KOPT-K1 (cell line): ENCODE measurements at regions not wholly inside any gene's neighbourhood (a gene's known extent, or its start where the extent isn't known, plus 50 kb on each side); places are given as distances from the start of the nearest gene placed in this dataset.

Source experiments
- H3K27ac ChIP-seq: fragments of 200-600 bp; sonication (generic); 2 replicates; pipeline ENCODE4 v1.5.1; 2016; ENCODE audit warnings: antibody characterized with exemption, mild to moderate bottlenecking, low read depth, low read length; ENCODE audit not compliant: poor library complexity, severe bottlenecking
- H3K36me3 ChIP-seq: fragments of 200-600 bp; sonication (generic); 2 replicates; pipeline ENCODE4 v1.5.1; 2017; ENCODE audit warnings: antibody characterized with exemption, mild to moderate bottlenecking, low read length, moderate library complexity; ENCODE audit not compliant: insufficient read depth
- H3K9me3 ChIP-seq: fragments of 200-600 bp; sonication (generic); 2 replicates; pipeline ENCODE4 v1.5.1; 2017; ENCODE audit warnings: antibody characterized with exemption, low read length, mild to moderate bottlenecking; ENCODE audit not compliant: insufficient read depth, poor library complexity, severe bottlenecking

DNA sequence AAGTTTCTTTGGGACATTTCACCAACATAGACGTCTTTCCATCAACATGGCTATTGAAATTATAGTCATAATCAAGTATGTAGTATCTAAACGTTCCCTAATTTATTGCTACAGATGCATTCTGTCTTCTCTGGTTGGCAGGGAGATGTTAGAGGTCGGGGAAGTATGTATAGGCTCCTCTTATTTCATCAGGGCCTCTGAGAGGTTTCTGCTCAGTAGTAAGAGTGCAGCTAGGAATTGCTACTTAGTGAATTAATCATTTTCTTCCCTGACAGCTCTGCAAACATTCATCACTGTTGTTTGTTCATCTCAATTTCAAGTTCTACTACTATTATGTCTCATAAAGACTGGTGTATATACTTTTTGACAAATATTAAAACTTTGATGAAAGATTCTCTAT lies 309.7 kb upstream of the NR2F2 start:
- no peaks in the 10 kb centered on the region for H3K36me3 ChIP-seq
- peaks cover 4% of the 10 kb centered on the region for H3K9me3 ChIP-seq
- H3K27ac ChIP-seq = no peak overlapping the region

GRCh38 chr15:96023081-96023480 lies 307.4 kb upstream of the NR2F2 start:
- H3K9me3 ChIP-seq = peaks cover 4% of the 10 kb centered on the region
- no peaks in the 10 kb centered on the region for H3K36me3 ChIP-seq
- no peak overlapping the region for H3K27ac ChIP-seq

DNA sequence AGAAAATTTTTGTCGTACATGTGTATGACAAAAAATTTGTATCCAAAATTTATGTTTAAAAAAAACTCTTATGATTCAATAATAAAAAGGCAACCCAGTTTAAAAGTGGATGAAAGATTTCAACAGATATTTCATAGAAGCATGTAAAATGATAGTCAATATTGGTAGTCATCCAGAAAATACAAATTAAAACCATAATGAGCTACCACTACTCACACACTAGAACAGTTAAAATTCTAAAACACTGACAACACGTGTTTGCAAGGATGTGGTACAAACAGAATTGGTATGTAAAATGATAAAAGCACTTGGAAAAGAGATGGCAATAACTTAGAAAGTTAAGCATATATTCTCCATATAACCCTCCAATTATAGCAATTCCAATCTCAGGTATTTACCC lies 303.0 kb upstream of the NR2F2 start:
- Histone ChIP-seq H3K9me3 (peaks cover 4% of the 10 kb centered on the region), H3K36me3 (no peaks in the 10 kb centered on the region), H3K27ac (no peak overlapping the region)

DNA sequence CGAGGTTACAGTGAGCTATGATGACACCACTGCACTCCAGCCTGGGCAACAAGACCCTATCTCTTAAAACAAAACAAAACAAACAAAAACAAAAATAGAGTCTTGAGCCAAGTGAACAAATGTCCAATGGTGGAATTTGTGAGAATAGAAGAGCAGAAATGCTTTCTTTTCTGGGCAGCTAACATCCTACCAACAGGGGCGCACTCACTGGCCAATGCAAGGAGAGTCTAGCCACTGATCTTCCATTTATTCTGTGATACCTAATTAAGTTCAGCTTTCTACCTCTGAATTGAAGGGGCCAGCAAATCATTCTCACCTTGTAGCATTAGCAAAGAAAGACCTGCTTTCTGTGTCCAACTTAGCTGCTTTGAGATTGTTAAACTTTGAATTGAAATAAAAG lies 301.9 kb upstream of the NR2F2 start:
- no peaks in the 10 kb centered on the region for H3K9me3 ChIP-seq
- no peaks in the 10 kb centered on the region for H3K36me3 ChIP-seq
- H3K27ac ChIP-seq = no peak overlapping the region

DNA sequence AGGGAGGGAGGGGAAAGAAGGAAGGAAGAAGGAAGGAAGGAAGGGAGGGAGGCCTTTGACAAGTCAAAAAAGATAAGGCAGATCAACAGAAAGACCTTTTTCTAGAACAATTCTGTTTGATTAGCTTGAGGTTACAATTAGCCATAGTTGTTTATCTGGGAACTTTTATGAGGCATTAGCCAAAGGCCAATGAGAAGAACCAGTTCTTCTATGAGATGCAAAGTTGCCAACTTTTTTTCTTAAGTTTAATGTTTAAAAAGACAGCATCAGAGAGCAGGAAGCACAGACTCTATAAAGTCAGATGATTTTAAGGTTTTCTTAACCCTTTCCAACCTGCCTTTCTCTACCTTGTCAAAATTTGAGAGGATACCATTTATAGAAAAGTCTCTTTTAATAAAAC lies 301.3 kb upstream of the NR2F2 start:
- Histone ChIP-seq H3K27ac (no peak overlapping the region), H3K36me3 (no peaks in the 10 kb centered on the region), H3K9me3 (no peaks in the 10 kb centered on the region)

GRCh38 chr15:96031426-96032110 lies 298.9 kb upstream of the NR2F2 start:
- Histone ChIP-seq H3K36me3 (no peaks in the 10 kb centered on the region), H3K27ac (no peak overlapping the region), H3K9me3 (no peaks in the 10 kb centered on the region)

GRCh38 chr15:96035091-96035490 lies 295.4 kb upstream of the NR2F2 start:
- Histone ChIP-seq H3K9me3 (no peaks in the 10 kb centered on the region), H3K36me3 (no peaks in the 10 kb centered on the region), H3K27ac (no peak overlapping the region)

DNA sequence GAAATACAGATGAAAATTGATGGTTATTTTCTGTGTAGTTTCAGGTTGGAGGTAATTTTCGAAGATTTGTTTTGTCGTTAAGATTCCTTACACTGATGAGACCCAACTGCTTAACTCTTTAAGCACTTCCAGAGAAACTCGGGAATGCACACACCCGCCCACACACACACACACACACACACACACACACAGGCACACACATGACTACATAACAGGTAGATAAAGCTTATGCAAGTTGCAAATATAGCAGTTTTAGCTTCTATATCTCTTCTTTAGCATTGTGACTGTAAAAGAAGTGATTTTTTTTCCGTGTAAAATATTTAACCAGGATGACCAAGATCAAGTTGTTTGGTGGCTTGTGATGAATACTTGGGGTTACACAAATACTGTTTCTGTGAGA lies 294.9 kb upstream of the NR2F2 start:
- H3K27ac ChIP-seq = no peak overlapping the region
- H3K9me3 ChIP-seq = no peaks in the 10 kb centered on the region
- H3K36me3 ChIP-seq = no peaks in the 10 kb centered on the region

- Histone ChIP-seq H3K36me3 (no peaks in the 10 kb centered on the region), H3K9me3 (no peaks in the 10 kb centered on the region), H3K27ac (no peak overlapping the region)
Observed at GRCh38 chr15:96037584-96037983, 292.9 kb upstream of the NR2F2 start.

- Histone ChIP-seq H3K36me3 (no peaks in the 10 kb centered on the region), H3K27ac (no peak overlapping the region), H3K9me3 (no peaks in the 10 kb centered on the region)
Observed at GRCh38 chr15:96038131-96038530, 292.4 kb upstream of the NR2F2 start.

DNA sequence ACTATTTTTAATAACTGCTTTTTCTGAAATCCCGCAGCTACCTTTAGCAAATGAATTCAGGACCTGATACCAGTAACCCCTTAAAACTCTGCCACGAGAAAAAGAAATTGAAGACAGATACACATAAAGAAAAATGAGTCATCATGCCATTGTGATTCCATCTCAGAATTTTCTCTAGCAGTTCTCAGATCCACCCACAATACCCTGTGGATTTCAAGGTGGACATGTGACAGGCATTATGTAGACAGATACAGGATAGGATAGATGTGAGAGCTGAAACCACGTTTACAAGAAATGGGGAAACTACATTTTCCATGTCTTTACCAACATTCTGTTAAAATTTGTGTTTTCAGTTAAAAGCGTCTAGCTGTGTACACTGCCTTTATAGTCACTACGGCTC lies 291.9 kb upstream of the NR2F2 start:
- Histone ChIP-seq H3K27ac (no peak overlapping the region), H3K36me3 (no peaks in the 10 kb centered on the region), H3K9me3 (no peaks in the 10 kb centered on the region)

DNA sequence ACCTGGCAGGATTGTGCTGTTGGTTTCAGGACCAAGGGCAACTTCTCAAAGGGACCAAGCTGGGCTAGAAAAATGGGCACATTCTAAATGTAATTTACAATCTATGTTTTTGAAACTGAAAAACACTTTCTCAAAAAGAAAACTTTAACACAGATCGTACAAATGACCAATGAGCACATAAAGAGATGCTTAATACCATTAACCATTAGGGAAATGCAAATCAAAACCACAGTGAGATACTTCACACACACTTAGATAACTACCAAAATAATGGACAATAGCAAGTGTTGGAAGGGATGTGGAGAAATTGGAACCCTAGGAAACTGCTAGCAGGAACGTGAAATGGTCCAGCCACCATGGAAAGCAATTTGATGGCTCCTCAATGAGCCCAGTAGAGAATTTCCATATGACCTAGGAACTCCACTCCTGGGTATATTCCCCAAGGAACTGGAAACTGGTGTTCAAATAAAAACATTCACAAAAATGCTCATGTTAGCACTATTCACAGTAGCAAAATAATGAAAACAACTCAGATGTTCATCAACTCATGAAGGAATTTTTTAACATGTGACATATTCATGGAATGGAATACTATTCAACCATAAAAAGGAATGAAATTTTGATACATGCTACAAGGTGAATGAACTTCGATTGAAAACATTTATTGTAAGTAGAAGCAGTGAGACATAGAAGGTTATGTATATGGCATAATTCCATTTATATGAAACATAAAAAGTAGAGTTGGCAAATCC lies 288.3 kb upstream of the NR2F2 start:
- Histone ChIP-seq H3K9me3 (no peaks in the 10 kb centered on the region), H3K36me3 (no peaks in the 10 kb centered on the region), H3K27ac (no peak overlapping the region)

DNA sequence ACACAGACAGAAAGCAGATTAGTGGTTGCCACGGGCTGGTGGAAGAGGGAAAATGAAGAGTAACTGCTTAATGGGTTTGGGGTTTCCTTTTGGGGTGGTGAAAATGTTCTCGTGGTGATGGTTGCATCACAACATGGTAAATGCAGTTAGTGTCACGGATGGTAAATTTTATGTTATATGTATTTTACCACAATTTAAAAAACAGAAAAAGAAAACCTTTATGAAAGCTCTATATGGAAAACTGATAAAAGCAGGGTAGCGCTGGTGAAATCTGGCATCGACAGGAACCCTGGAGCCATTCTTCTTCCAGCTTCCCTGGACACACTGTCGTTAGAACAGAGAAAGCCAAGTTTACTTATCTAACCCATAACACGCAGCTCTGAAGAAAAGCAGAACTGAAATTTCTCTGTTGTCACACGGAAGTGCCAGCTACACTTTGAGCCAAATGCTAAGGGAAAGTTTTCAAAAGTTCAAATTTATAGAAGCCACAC lies 287.7 kb upstream of the NR2F2 start:
- H3K36me3 ChIP-seq = no peaks in the 10 kb centered on the region
- no peak overlapping the region for H3K27ac ChIP-seq
- no peaks in the 10 kb centered on the region for H3K9me3 ChIP-seq

DNA sequence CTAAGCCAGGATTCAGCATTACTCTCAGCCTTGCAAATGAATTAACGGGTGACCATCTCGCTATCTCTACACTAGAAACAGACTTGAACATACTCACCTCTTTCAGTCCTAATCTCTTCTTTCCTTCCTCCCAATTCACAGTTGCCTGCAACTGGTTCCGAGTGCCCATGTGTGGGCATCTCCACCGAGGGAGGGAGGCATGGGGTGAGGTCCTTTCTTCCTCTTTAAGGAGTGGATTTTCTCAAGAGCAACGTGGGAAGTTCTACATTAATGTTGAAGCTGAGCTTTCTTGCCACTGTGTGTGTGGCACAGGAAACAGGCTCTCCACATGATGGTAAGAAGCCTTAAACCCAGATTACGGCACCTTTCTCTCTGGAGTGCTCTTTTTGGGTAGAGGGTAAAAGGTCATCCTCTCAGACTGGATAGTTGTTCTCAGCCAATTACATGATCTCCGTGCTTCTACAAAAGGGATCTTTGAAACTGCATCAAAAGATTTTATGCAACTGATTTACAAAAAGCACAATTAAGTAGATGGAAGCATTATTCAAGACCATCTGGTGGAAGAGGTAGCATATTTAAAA lies 286.8 kb upstream of the NR2F2 start:
- H3K36me3 ChIP-seq = no peaks in the 10 kb centered on the region
- H3K27ac ChIP-seq = no peak overlapping the region
- no peaks in the 10 kb centered on the region for H3K9me3 ChIP-seq

DNA sequence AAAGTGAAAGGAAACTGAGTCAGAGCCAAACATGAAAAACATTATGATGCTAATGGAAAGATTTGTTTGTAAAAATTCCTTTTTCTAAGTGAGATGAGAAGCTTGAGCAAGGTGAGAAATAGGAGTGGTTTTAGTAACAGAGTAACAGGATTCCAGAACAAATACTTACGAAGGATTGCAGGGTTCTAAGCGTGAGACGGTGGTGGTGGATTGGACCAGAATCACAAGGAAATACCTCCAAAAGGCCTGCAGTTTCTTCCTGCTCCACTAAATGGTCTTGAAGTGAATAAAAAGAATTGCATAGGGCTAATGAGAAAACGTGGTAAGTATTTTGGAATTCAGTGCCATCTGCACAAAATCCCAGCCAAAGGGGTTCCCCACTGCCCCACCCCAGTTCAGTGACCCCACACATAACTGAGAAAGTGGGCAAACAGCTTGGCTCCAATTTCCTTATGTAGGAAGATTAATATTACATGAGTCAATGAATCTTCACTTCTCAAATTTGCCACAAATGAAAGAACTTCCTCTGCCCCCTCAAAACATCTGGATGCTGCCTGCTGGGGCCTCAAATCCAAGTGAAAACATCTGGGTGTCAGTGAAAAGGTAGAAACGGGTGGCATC lies 283.8 kb upstream of the NR2F2 start:
- no peaks in the 10 kb centered on the region for H3K36me3 ChIP-seq
- no peaks in the 10 kb centered on the region for H3K9me3 ChIP-seq
- no peak overlapping the region for H3K27ac ChIP-seq
